Hepatocyte (in vitro differentiated cells): ENCODE measurements at regions not wholly inside any gene's neighbourhood (a gene's known extent, or its start where the extent isn't known, plus 50 kb on each side); places are given as distances from the start of the nearest gene placed in this dataset.

Experiments used
- EZH2 ChIP-seq: fragments of 200-600 bp; sonication (generic); IDR thresholded peaks from 2 replicates; pipeline ENCODE4 v1.6.1; 2016; ENCODE audit warnings: antibody characterized with exemption, mild to moderate bottlenecking, borderline replicate concordance
- TF ChIP-seq, protein P1 (sequence below): fragments of 200-600 bp; sonication (generic); IDR thresholded peaks from 2 replicates; pipeline ENCODE4 v1.5.1; 2016; ENCODE audit warnings: antibody characterized with exemption, mild to moderate bottlenecking; ENCODE audit not compliant: poor library complexity

GRCh38 chrX:859329-859728 is 228.7 kb downstream of the SHOX start:
- TF ChIP-seq, protein P1, sequence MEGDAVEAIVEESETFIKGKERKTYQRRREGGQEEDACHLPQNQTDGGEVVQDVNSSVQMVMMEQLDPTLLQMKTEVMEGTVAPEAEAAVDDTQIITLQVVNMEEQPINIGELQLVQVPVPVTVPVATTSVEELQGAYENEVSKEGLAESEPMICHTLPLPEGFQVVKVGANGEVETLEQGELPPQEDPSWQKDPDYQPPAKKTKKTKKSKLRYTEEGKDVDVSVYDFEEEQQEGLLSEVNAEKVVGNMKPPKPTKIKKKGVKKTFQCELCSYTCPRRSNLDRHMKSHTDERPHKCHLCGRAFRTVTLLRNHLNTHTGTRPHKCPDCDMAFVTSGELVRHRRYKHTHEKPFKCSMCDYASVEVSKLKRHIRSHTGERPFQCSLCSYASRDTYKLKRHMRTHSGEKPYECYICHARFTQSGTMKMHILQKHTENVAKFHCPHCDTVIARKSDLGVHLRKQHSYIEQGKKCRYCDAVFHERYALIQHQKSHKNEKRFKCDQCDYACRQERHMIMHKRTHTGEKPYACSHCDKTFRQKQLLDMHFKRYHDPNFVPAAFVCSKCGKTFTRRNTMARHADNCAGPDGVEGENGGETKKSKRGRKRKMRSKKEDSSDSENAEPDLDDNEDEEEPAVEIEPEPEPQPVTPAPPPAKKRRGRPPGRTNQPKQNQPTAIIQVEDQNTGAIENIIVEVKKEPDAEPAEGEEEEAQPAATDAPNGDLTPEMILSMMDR = no peak
- no peak for TF ChIP-seq EZH2
